ENCODE measurements at regions not wholly inside any gene's neighbourhood (a gene's known extent, or its start where the extent isn't known, plus 50 kb on each side); places are given as distances from the start of the nearest gene placed in this dataset.

DNA sequence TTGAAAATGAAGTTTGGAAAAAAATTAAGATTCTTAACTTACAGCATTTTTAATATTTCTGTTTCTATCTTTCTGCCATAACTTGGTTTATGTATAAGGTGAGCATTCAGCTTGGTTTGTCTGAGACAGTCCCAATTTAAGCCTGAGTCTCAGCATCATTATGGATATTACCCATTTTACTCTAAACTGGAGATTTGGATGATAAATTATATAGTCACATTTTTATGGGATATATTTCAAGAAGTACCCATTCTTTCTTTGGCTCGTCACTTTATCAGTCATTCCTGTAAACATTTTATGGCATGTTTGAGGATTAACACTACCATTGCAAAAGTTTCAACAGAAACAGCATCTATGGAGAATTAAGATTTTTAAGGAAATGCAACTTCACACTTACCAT lies 1129.0 kb upstream of the PCDH9 start:
- DNase-seq (ENCODE audit: insufficient read length, low spot score) = no peak
- FAIRE-seq = no peak
- no peak for TF ChIP-seq POLR2AphosphoS5 (IDR thresholded peaks at IDR 0.05; ENCODE audit: low read depth, low read length)
- no peak for TF ChIP-seq TAF1 (IDR thresholded peaks at IDR 0.05; ENCODE audit: low read depth, low read length)

DNA sequence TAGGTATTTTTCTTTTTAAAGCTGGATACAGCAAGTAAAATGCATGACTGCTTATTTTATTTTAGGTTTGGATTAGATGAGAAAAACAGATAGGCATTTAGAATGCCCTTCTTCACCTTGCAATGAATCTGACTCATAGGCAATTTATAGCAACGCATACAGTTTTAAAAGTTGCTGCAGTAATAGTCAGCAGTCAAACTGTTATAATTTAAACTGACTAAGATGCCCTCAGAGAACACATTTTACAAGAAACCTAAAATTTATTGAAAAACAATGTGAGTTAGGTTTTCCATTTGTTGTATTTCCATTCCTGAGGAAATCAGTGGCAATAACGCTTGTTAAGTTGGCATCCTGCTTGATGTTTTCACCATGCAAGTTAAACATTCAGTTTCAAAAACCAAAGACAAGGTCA lies 1128.2 kb upstream of the PCDH9 start:
- TF ChIP-seq POLR2AphosphoS5 (IDR thresholded peaks at IDR 0.05; ENCODE audit: low read depth, low read length) (no peak), SPI1 (IDR thresholded peaks at IDR 0.05; ENCODE audit: low read depth, low read length) (no peak), POLR2A (IDR thresholded peaks at IDR 0.05; ENCODE audit: low read depth, low read length) (no peak), POU2F2 (IDR thresholded peaks at IDR 0.05; ENCODE audit: low read depth, low read length) (no peak), TAF1 (IDR thresholded peaks at IDR 0.05; ENCODE audit: low read depth, low read length) (no peak), PAX5 (IDR thresholded peaks at IDR 0.05; ENCODE audit: insufficient read depth, low read length, severe bottlenecking) (no peak)
- DNase-seq (ENCODE audit: insufficient read length, low spot score) (no peak), FAIRE-seq (no peak)

DNA sequence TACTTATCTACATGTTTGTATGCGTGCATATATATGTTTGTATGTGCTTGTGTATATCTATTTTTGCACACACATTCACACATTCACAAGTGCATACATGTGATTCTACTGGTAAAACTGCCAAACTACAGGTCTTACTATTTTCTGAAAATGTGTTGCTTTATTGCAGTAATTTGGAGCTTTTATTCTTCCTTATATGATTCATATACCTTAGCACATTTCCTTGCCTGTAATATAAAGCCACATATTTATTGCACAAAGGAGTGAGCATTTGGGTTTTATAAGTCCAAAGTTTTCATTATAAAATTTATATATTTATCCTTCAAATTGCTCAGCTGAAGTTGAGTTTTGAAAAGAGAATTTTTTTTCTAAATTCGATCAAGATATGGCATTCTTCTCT lies 1120.4 kb upstream of the PCDH9 start:
- no peak for TF ChIP-seq POLR2AphosphoS5 (IDR thresholded peaks at IDR 0.05; ENCODE audit: low read depth, low read length)
- no peak for TF ChIP-seq SPI1 (IDR thresholded peaks at IDR 0.05; ENCODE audit: low read depth, low read length)
- no peak for TF ChIP-seq POU2F2 (IDR thresholded peaks at IDR 0.05; ENCODE audit: low read depth, low read length)
- no peak for TF ChIP-seq PAX5 (IDR thresholded peaks at IDR 0.05; ENCODE audit: insufficient read depth, low read length, severe bottlenecking)
- no peak for TF ChIP-seq POLR2A (IDR thresholded peaks at IDR 0.05; ENCODE audit: low read depth, low read length)
- no peak for TF ChIP-seq TAF1 (IDR thresholded peaks at IDR 0.05; ENCODE audit: low read depth, low read length)
- FAIRE-seq = no peak
- no peak for DNase-seq (ENCODE audit: insufficient read length, low spot score)

DNA sequence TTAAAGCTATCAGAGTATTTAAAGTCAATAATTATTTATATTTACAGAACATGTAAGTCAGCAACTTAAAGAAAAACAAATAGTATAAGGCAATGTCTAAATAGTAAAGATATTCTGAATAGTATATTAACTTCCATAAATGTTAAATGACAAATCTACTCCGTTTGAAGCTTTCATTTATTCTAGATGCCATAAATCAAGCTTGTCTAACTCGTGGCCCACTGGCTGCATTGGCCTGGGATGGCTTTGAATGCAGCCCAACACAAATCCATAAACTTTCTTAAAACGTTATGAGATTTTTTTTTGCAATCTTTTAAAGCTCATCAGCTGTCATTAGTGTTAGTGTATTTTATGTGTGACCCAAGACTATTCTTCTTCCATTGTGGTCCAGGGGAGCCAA lies 1117.1 kb upstream of the PCDH9 start:
- DNase-seq (ENCODE audit: insufficient read length, low spot score) = no peak
- FAIRE-seq = no peak
- no peak for TF ChIP-seq SPI1 (IDR thresholded peaks at IDR 0.05; ENCODE audit: low read depth, low read length)
- TF ChIP-seq PAX5 (IDR thresholded peaks at IDR 0.05; ENCODE audit: insufficient read depth, low read length, severe bottlenecking) = no peak
- TF ChIP-seq TAF1 (IDR thresholded peaks at IDR 0.05; ENCODE audit: low read depth, low read length) = no peak
- no peak for TF ChIP-seq POU2F2 (IDR thresholded peaks at IDR 0.05; ENCODE audit: low read depth, low read length)
- TF ChIP-seq POLR2AphosphoS5 (IDR thresholded peaks at IDR 0.05; ENCODE audit: low read depth, low read length) = no peak

DNA sequence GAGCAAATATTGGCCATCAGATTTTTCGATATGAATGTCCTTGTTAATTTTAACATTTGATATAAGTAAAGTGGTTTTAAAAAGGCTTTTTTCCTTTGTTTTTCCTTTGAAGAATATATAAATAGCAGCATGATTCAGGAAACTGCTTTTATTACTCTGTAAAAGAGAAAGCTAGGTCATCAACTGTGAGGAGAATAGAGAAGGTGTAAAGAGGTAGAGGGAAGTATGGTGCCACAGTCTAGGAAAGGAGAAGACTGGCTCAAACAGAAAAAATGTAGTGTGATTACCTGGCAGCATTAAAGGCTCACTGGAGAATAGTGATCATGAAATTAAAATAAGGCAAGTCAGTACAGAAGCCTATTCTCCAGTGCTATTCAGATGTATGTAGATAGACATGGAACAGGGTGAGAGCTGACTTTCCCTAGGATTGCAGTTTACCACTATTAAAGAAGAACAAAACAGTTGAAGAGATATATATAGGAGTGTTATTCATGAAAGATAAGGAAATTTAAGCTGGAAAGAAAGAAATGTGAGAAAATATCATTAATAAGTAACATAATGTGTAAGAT lies 1115.9 kb upstream of the PCDH9 start:
- DNase-seq (ENCODE audit: insufficient read length, low spot score) = no peak
- FAIRE-seq = no peak
- TF ChIP-seq POU2F2 (IDR thresholded peaks at IDR 0.05; ENCODE audit: low read depth, low read length) (no peak), TAF1 (IDR thresholded peaks at IDR 0.05; ENCODE audit: low read depth, low read length) (no peak), PAX5 (IDR thresholded peaks at IDR 0.05; ENCODE audit: insufficient read depth, low read length, severe bottlenecking) (no peak), POLR2AphosphoS5 (IDR thresholded peaks at IDR 0.05; ENCODE audit: low read depth, low read length) (no peak), SPI1 (IDR thresholded peaks at IDR 0.05; ENCODE audit: low read depth, low read length) (no peak), POLR2A (IDR thresholded peaks at IDR 0.05; ENCODE audit: low read depth, low read length) (no peak)

DNA sequence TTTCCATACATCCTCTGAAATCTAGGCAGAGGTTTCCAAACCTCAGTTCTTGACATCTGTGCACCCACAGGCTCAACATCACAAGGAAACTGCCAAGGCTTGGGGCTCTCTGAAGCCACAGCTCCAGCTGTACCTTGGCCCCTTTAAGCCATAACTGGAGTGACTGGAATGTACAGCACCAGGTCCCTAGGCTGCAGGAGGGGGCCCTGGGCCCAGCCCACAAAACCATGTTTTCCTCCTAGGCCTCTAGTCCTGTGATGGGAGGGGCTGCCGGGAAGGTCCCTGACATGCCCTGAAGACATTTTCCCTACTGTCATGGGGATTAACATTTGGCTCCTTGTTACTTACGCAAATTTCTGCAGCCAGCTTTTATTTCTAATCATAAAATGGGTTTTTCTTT lies 1093.0 kb upstream of the PCDH9 start:
- no peak for DNase-seq (ENCODE audit: insufficient read length, low spot score)
- no peak for FAIRE-seq
- TF ChIP-seq POU2F2 (IDR thresholded peaks at IDR 0.05; ENCODE audit: low read depth, low read length) = no peak
- TF ChIP-seq PAX5 (IDR thresholded peaks at IDR 0.05; ENCODE audit: insufficient read depth, low read length, severe bottlenecking) = no peak
- no peak for TF ChIP-seq TAF1 (IDR thresholded peaks at IDR 0.05; ENCODE audit: low read depth, low read length)
- TF ChIP-seq POLR2A (IDR thresholded peaks at IDR 0.05; ENCODE audit: low read depth, low read length) = no peak
- no peak for TF ChIP-seq SPI1 (IDR thresholded peaks at IDR 0.05; ENCODE audit: low read depth, low read length)
- TF ChIP-seq POLR2AphosphoS5 (IDR thresholded peaks at IDR 0.05; ENCODE audit: low read depth, low read length) = no peak

DNA sequence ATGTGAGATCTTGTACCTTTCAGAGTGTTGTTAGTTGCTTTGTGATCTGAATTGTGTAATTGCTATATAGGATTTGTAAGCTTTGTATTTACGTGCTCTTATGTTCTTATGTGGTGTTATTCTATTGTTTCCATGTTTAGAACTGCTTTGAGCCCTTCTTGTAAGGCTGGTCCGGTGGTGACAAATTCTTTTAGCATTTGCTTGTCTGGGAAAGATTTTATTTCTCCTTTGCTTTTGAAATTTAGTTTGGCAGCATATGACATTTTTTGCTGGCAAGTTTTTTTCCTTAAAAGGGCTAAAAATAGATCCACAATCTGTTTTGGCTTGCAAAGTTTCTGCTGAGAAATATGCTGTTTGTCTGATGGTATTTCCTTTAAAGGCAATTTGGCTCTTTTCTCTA lies 1089.2 kb upstream of the PCDH9 start:
- DNase-seq (ENCODE audit: insufficient read length, low spot score) (no peak), FAIRE-seq (no peak)
- TF ChIP-seq POLR2AphosphoS5 (IDR thresholded peaks at IDR 0.05; ENCODE audit: low read depth, low read length) (no peak), PAX5 (IDR thresholded peaks at IDR 0.05; ENCODE audit: insufficient read depth, low read length, severe bottlenecking) (no peak), POLR2A (IDR thresholded peaks at IDR 0.05; ENCODE audit: low read depth, low read length) (no peak), POU2F2 (IDR thresholded peaks at IDR 0.05; ENCODE audit: low read depth, low read length) (no peak), SPI1 (IDR thresholded peaks at IDR 0.05; ENCODE audit: low read depth, low read length) (no peak)

DNA sequence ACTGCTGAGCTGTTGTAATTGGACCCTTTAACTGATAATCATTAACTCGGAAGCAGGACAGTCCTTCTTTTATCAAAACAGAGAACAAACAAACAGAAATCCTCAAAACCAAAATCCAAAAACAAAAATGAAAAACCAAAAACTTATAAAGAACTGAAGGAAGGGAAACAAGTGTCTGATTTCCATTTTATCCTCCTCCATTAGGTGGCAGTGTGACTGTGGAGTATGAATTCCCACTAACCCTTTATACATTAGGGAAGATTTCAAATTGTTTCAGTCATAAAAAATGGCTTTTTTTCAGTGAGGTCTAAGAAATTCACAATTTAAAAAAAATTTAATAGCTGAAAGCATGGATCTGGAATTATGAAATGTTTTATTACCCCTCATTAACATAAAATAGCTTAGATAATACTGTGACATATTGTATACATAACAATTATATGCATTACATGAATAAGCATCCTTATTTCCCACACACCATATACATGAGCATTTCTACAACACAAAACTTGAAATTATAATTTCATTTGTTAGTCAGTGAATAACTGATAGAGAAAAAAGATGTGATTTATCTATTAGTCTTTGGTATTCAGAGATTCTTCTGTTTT lies 1074.3 kb upstream of the PCDH9 start:
- FAIRE-seq = no peak
- TF ChIP-seq SPI1 (IDR thresholded peaks at IDR 0.05; ENCODE audit: low read depth, low read length) (no peak), TAF1 (IDR thresholded peaks at IDR 0.05; ENCODE audit: low read depth, low read length) (no peak), POLR2AphosphoS5 (IDR thresholded peaks at IDR 0.05; ENCODE audit: low read depth, low read length) (no peak), PAX5 (IDR thresholded peaks at IDR 0.05; ENCODE audit: insufficient read depth, low read length, severe bottlenecking) (no peak), POLR2A (IDR thresholded peaks at IDR 0.05; ENCODE audit: low read depth, low read length) (no peak), POU2F2 (IDR thresholded peaks at IDR 0.05; ENCODE audit: low read depth, low read length) (no peak)
- DNase-seq (ENCODE audit: insufficient read length, low spot score) = peak; percentile 2

DNA sequence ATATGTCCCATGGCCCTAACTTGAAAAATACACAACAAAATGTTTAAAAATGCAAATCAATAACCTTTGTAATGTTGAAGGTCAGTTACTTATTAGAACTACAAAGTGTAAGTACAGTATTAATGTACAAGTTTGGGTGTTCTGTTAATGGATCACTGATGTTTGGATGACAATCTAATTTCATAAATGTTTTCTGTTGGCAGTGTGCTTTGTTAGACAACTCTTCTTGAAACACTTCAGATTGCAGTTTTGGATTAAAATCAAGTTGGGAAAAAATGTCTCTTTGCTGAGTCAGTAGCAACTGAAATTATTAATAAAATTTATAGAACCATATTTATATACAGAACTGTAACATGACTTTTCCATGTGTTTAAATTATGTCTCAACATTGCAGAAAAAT lies 1063.5 kb upstream of the PCDH9 start:
- no peak for FAIRE-seq
- TF ChIP-seq PAX5 (IDR thresholded peaks at IDR 0.05; ENCODE audit: insufficient read depth, low read length, severe bottlenecking) (no peak), POU2F2 (IDR thresholded peaks at IDR 0.05; ENCODE audit: low read depth, low read length) (no peak), POLR2AphosphoS5 (IDR thresholded peaks at IDR 0.05; ENCODE audit: low read depth, low read length) (no peak), POLR2A (IDR thresholded peaks at IDR 0.05; ENCODE audit: low read depth, low read length) (no peak), SPI1 (IDR thresholded peaks at IDR 0.05; ENCODE audit: low read depth, low read length) (no peak), TAF1 (IDR thresholded peaks at IDR 0.05; ENCODE audit: low read depth, low read length) (no peak)
- no peak for DNase-seq (ENCODE audit: insufficient read length, low spot score)

DNA sequence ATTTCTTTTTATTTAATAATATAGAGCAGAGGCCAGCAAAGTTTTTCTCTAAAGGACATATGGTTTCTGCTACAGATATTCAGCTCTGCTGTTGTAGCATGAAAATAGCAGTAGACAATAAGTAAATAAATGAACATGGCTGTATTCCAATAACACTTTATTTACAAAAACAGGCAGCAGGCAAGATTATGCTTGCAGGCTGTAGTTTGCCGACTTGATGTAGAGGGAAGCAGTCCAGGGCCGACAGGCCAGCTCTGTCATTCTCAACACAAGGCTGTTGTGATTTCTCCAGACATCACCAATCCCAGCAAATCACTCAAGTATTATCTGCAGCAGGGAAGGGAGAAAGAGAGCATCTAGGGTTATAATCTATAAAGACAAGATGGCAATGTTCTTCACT lies 1062.5 kb upstream of the PCDH9 start:
- FAIRE-seq (no peak), DNase-seq (ENCODE audit: insufficient read length, low spot score) (no peak)
- no peak for TF ChIP-seq PAX5 (IDR thresholded peaks at IDR 0.05; ENCODE audit: insufficient read depth, low read length, severe bottlenecking)
